Stimulated activated naive CD4-positive, alpha-beta T cell treated with Interleukin-2 at 50 U/mL for 16 hours (primary cell): ENCODE measurements at regions not wholly inside any gene's neighbourhood (a gene's known extent, or its start where the extent isn't known, plus 50 kb on each side); places are given as distances from the start of the nearest gene placed in this dataset.

ENCODE experiments used
- DNase-seq: peaks from one replicate; lab custom pipeline; 2025; lab: John Stamatoyannopoulos, UW

GRCh38 chr16:6667393-6667792 lies 665.3 kb upstream of the RBFOX1 start:
- no peak for DNase-seq

- DNase-seq: no peak
Measured at GRCh38 chr16:6665126-6665525, 667.5 kb upstream of the RBFOX1 start.

- DNase-seq: no peak
Measured at GRCh38 chr16:6663668-6664067, 669.0 kb upstream of the RBFOX1 start.

- no peak for DNase-seq
Measured at GRCh38 chr16:6656760-6657159, 675.9 kb upstream of the RBFOX1 start.

GRCh38 chr16:6646891-6647290 lies 685.8 kb upstream of the RBFOX1 start:
- DNase-seq: no peak

- DNase-seq: no peak
Measured at GRCh38 chr16:6645768-6646568, 686.7 kb upstream of the RBFOX1 start.

GRCh38 chr16:6644916-6645315 lies 687.7 kb upstream of the RBFOX1 start:
- no peak for DNase-seq

- no peak for DNase-seq
Measured at GRCh38 chr16:6643080-6643686, 689.5 kb upstream of the RBFOX1 start.

- no peak for DNase-seq
Measured at GRCh38 chr16:6642271-6642670, 690.4 kb upstream of the RBFOX1 start.

GRCh38 chr16:6641091-6641490 lies 691.6 kb upstream of the RBFOX1 start:
- DNase-seq: no peak

GRCh38 chr16:6636457-6636856 lies 696.2 kb upstream of the RBFOX1 start:
- no peak for DNase-seq

- DNase-seq: no peak
Measured at GRCh38 chr16:6634151-6634550, 698.5 kb upstream of the RBFOX1 start.

- no peak for DNase-seq
Measured at GRCh38 chr16:6633456-6633855, 699.2 kb upstream of the RBFOX1 start.

GRCh38 chr16:6629110-6629509 lies 703.5 kb upstream of the RBFOX1 start:
- DNase-seq: no peak

- no peak for DNase-seq
Measured at GRCh38 chr16:6625606-6626005, 707.0 kb upstream of the RBFOX1 start.

- DNase-seq: no peak
Measured at GRCh38 chr16:6618874-6619273, 713.8 kb upstream of the RBFOX1 start.

GRCh38 chr16:6616746-6617145 lies 715.9 kb upstream of the RBFOX1 start:
- no peak for DNase-seq

- DNase-seq: no peak
Measured at GRCh38 chr16:6615636-6616035, 717.0 kb upstream of the RBFOX1 start.

GRCh38 chr16:6611535-6611934 lies 721.1 kb upstream of the RBFOX1 start:
- DNase-seq: no peak

- DNase-seq: no peak
Measured at GRCh38 chr16:6605490-6605889, 727.2 kb upstream of the RBFOX1 start.

- no peak for DNase-seq
Measured at GRCh38 chr16:6603780-6604325, 728.8 kb upstream of the RBFOX1 start.

- DNase-seq: no peak
Measured at GRCh38 chr16:6602405-6602804, 730.2 kb upstream of the RBFOX1 start.

- DNase-seq: no peak
Measured at GRCh38 chr16:6600167-6600566, 732.5 kb upstream of the RBFOX1 start.

- DNase-seq: no peak
Measured at GRCh38 chr16:6593799-6594198, 738.8 kb upstream of the RBFOX1 start.
